ENCODE measurements at regions not wholly inside any gene's neighbourhood (a gene's known extent, or its start where the extent isn't known, plus 50 kb on each side); places are given as distances from the start of the nearest gene placed in this dataset.

- TF ChIP-seq CTCF (IDR thresholded peaks at IDR 0.05) (no peak), POLR2AphosphoS5 (IDR thresholded peaks at IDR 0.05) (no peak), POLR2A (IDR thresholded peaks at IDR 0.05) (no peak), EP300 (IDR thresholded peaks at IDR 0.05; ENCODE audit: low read depth) (no peak)
These were observed 68.9 kb upstream of the CREB5 start for GRCh38 chr7:28343462-28343861.

Data from transverse colon (tissue), 4 donors.